Mesendoderm (in vitro differentiated cells): ENCODE measurements at regions not wholly inside any gene's neighbourhood (a gene's known extent, or its start where the extent isn't known, plus 50 kb on each side); places are given as distances from the start of the nearest gene placed in this dataset.

Experiments
- DNase-seq: peaks from one replicate; pipeline ENCODE4 v3.0.0; 2013
- H2AK5ac ChIP-seq: 2 replicates; pipeline ENCODE4 v1.6.1; 2013; ENCODE audit warnings: low read length, inconsistent platforms
- H2BK120ac ChIP-seq: 2 replicates; pipeline ENCODE4 v1.6.1; 2013; ENCODE audit warnings: low read depth, mild to moderate bottlenecking, low read length, moderate library complexity, mixed read lengths
- H2BK15ac ChIP-seq: replicated peaks from 2 replicates; pipeline ENCODE4 v1.6.1; 2013; ENCODE audit warnings: low read depth, mild to moderate bottlenecking, moderate library complexity
- H2BK5ac ChIP-seq: 2 replicates; pipeline ENCODE4 v1.6.1; 2013; ENCODE audit warnings: low read length, inconsistent platforms
- H3K18ac ChIP-seq: 2 replicates; pipeline ENCODE4 v1.6.1; 2013; ENCODE audit warnings: mild to moderate bottlenecking, low read length, mixed read lengths
- H3K23ac ChIP-seq: one replicate; pipeline ENCODE4 v1.6.1; 2013; ENCODE audit warnings: low read length
- H3K27ac ChIP-seq: 2 replicates; pipeline ENCODE4 v1.5.1; 2013; ENCODE audit warnings: low read depth, mild to moderate bottlenecking, inconsistent platforms, low read length, moderate library complexity
- H3K27me3 ChIP-seq: 2 replicates; pipeline ENCODE4 v1.6.1; 2013; ENCODE audit warnings: low read length, control low read depth, mild to moderate bottlenecking, inconsistent platforms; ENCODE audit not compliant: insufficient read depth, poor library complexity
- H3K36me3 ChIP-seq: 2 replicates; pipeline ENCODE4 v1.6.1; 2013; ENCODE audit warnings: low read length, inconsistent platforms; ENCODE audit not compliant: control insufficient read depth, insufficient read depth
- H3K4ac ChIP-seq: one replicate; pipeline ENCODE4 v1.6.1; 2013; ENCODE audit warnings: low read depth, mild to moderate bottlenecking, low read length, moderate library complexity
- H3K4me1 ChIP-seq: 2 replicates; pipeline ENCODE4 v1.6.1; 2013; ENCODE audit warnings: low read depth, low read length, inconsistent platforms; ENCODE audit not compliant: control insufficient read depth
- H3K4me2 ChIP-seq: 2 replicates; pipeline ENCODE4 v1.6.1; 2013; ENCODE audit warnings: low read length
- H3K4me3 ChIP-seq: 2 replicates; pipeline ENCODE4 v1.5.1; 2013; ENCODE audit warnings: mild to moderate bottlenecking, low read length
- H3K56ac ChIP-seq: one replicate; pipeline ENCODE4 v1.6.1; 2013; ENCODE audit warnings: low read length
- H3K79me1 ChIP-seq: 2 replicates; pipeline ENCODE4 v1.6.1; 2013; ENCODE audit warnings: low read length, inconsistent platforms
- H3K79me2 ChIP-seq: 2 replicates; pipeline ENCODE4 v1.6.1; 2013; ENCODE audit warnings: mild to moderate bottlenecking, low read length; ENCODE audit not compliant: control insufficient read depth, insufficient read depth
- H3K9ac ChIP-seq: 2 replicates; pipeline ENCODE4 v1.6.1; 2013; ENCODE audit warnings: low read length, inconsistent platforms
- H4K5ac ChIP-seq: one replicate; pipeline ENCODE4 v1.6.1; 2013; ENCODE audit warnings: low read length
- H4K8ac ChIP-seq: one replicate; pipeline ENCODE4 v1.6.1; 2013; ENCODE audit warnings: low read depth, mild to moderate bottlenecking, control low read depth, low read length, moderate library complexity
- WGBS: extraction: QIAGEN DNeasy Blood & Tissue Kit; methylation state at CpG from one replicate; pipeline ENCODE4 v1.1.7; 2013; ENCODE audit warnings: low lambda C conversion rate, missing lambda C conversion rate; ENCODE audit not compliant: insufficient coverage; ENCODE audit errors: extremely low coverage; 5-methylcytosine and 5-hydroxymethylcytosine counted together

DNA sequence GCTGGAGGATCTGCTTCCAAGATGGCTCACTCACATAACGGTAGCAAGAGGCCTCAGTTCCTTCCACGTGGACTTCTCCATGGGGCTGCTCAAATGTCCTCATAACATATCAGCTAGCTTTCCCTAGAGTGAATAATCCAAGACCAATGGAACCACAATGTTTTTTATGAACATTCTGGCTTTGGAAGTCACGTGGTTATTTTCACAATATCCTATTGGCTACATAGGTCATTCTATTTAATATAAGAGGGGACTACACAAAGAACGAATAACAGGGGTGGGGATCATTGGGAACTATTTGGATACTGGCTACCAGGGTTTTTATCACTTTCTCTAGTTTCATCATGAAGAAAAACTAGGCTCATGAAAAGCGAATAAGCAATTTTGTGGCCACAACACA is 81.4 kb downstream of the ZNF622 start:
- Histone ChIP-seq H3K18ac (no peak overlapping the region), H3K4me1 (no peaks in the 10 kb centered on the region), H2BK120ac (no peak overlapping the region), H3K27me3 (no peaks in the 10 kb centered on the region), H3K79me2 (no peaks in the 10 kb centered on the region), H3K4me2 (no peak overlapping the region), H2AK5ac (no peak overlapping the region), H3K4ac (no peak overlapping the region), H4K8ac (no peak overlapping the region), H3K4me3 (no peak overlapping the region), H3K27ac (no peak overlapping the region), H3K23ac (no peak overlapping the region), H4K5ac (no peak overlapping the region), H3K79me1 (no peaks in the 10 kb centered on the region), H3K36me3 (no peaks in the 10 kb centered on the region), H2BK15ac (no peak overlapping the region), H2BK5ac (no peak overlapping the region), H3K9ac (no peak overlapping the region), H3K56ac (no peak overlapping the region)
- DNase-seq = no peak
- WGBS = no CpG with 5 or more reads among the region's 5 CpGs

- DNase-seq = no peak
- Histone ChIP-seq H3K27me3 (no peaks in the 10 kb centered on the region), H2BK5ac (no peak overlapping the region), H3K4me2 (no peak overlapping the region), H3K79me1 (no peaks in the 10 kb centered on the region), H3K18ac (no peak overlapping the region), H3K23ac (no peak overlapping the region), H3K4ac (no peak overlapping the region), H3K4me3 (no peak overlapping the region), H2BK15ac (no peak overlapping the region), H3K27ac (no peak overlapping the region), H3K9ac (no peak overlapping the region), H3K4me1 (no peaks in the 10 kb centered on the region), H3K79me2 (no peaks in the 10 kb centered on the region), H4K8ac (no peak overlapping the region), H2AK5ac (no peak overlapping the region), H2BK120ac (no peak overlapping the region), H3K36me3 (no peaks in the 10 kb centered on the region), H4K5ac (no peak overlapping the region), H3K56ac (no peak overlapping the region)
- no CpG with 5 or more reads among the region's 2 CpGs for WGBS
Observed at GRCh38 chr5:16383544-16384052, 82.0 kb downstream of the ZNF622 start.

DNA sequence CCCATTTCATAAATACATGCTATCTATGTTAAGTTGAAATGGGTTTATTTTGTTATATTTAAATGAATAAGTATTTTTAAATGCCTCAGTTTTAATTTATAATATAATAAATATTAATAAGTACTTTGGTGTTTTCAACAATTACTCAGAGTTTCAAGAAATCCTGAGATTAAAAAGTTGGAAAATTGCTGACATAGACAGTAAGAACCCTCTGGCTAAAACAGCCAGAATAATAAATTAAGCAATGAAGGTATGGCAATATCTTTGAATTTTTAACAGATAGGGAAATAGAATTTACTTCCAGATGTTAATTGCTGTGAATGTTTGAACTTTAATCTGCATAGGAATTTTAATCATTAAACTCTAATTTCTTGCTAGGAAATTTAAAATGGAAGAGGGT is 83.6 kb downstream of the ZNF622 start:
- H3K4me2 ChIP-seq = no peak overlapping the region
- DNase-seq = no peak
- no peak overlapping the region for H3K4ac ChIP-seq
- no peaks in the 10 kb centered on the region for H3K27me3 ChIP-seq
- no peak overlapping the region for H3K23ac ChIP-seq
- no peak overlapping the region for H4K8ac ChIP-seq
- no peaks in the 10 kb centered on the region for H3K36me3 ChIP-seq
- H2AK5ac ChIP-seq = no peak overlapping the region
- no peak overlapping the region for H3K56ac ChIP-seq
- H2BK5ac ChIP-seq = no peak overlapping the region
- no peak overlapping the region for H2BK120ac ChIP-seq
- no peak overlapping the region for H3K27ac ChIP-seq
- no peak overlapping the region for H3K4me3 ChIP-seq
- no peak overlapping the region for H4K5ac ChIP-seq
- H3K79me2 ChIP-seq = no peaks in the 10 kb centered on the region
- H3K4me1 ChIP-seq = no peaks in the 10 kb centered on the region
- H3K79me1 ChIP-seq = no peaks in the 10 kb centered on the region
- no peak overlapping the region for H2BK15ac ChIP-seq
- H3K9ac ChIP-seq = no peak overlapping the region
- no peak overlapping the region for H3K18ac ChIP-seq

GRCh38 chr5:16378762-16379161 is 86.8 kb downstream of the ZNF622 start:
- Histone ChIP-seq H2AK5ac (no peak overlapping the region), H3K56ac (no peak overlapping the region), H3K27me3 (no peaks in the 10 kb centered on the region), H3K79me2 (no peaks in the 10 kb centered on the region), H2BK5ac (no peak overlapping the region), H3K4me1 (peaks cover 4% of the 10 kb centered on the region), H3K36me3 (no peaks in the 10 kb centered on the region), H2BK120ac (no peak overlapping the region), H4K8ac (no peak overlapping the region), H3K4me2 (no peak overlapping the region), H3K23ac (no peak overlapping the region), H4K5ac (no peak overlapping the region), H3K27ac (no peak overlapping the region), H3K18ac (no peak overlapping the region), H3K4ac (no peak overlapping the region), H3K4me3 (no peak overlapping the region), H3K79me1 (no peaks in the 10 kb centered on the region), H3K9ac (no peak overlapping the region), H2BK15ac (no peak overlapping the region)
- DNase-seq = no peak
- no CpG with 5 or more reads among the region's 3 CpGs for WGBS

GRCh38 chr5:16372493-16372892 is 93.1 kb downstream of the ZNF622 start:
- Histone ChIP-seq H4K5ac (no peak overlapping the region), H3K23ac (no peak overlapping the region), H3K4ac (no peak overlapping the region), H3K4me1 (peaks cover 4% of the 10 kb centered on the region), H2BK120ac (no peak overlapping the region), H3K18ac (no peak overlapping the region), H2BK15ac (no peak overlapping the region), H4K8ac (no peak overlapping the region), H3K4me3 (no peak overlapping the region), H3K9ac (no peak overlapping the region), H3K27ac (no peak overlapping the region), H3K79me1 (no peaks in the 10 kb centered on the region), H3K56ac (no peak overlapping the region), H3K27me3 (no peaks in the 10 kb centered on the region), H2AK5ac (no peak overlapping the region), H3K36me3 (no peaks in the 10 kb centered on the region), H2BK5ac (no peak overlapping the region), H3K4me2 (no peak overlapping the region), H3K79me2 (no peaks in the 10 kb centered on the region)
- no peak for DNase-seq
- no CpG with 5 or more reads among the region's 4 CpGs for WGBS

DNA sequence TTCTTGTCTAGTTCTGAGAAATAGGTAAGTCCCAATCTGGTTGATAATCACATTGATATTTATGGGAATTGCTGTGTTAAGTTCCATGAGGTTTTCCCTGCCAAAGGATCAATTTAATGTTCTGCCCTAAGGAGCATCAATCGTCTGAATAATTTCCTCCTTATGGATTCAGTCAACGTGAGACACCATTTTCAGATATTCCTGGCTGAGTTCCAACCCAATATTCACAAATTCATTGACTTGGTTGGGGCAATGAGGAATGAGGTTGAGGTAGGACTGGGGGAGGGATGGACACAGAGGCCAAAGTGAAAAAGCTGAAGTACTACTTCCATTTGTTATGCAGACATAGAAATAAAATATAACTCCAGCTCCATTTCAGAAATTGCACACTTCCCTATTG is 99.1 kb downstream of the ZNF622 start:
- Histone ChIP-seq H2BK15ac (no peak overlapping the region), H3K4me3 (no peak overlapping the region), H4K5ac (no peak overlapping the region), H3K23ac (no peak overlapping the region), H2BK5ac (no peak overlapping the region), H3K36me3 (no peaks in the 10 kb centered on the region), H3K4ac (no peak overlapping the region), H3K4me2 (no peak overlapping the region), H3K79me1 (no peaks in the 10 kb centered on the region), H2AK5ac (no peak overlapping the region), H3K4me1 (no peaks in the 10 kb centered on the region), H3K9ac (no peak overlapping the region), H3K56ac (no peak overlapping the region), H3K79me2 (no peaks in the 10 kb centered on the region), H3K27ac (no peak overlapping the region), H2BK120ac (no peak overlapping the region), H3K27me3 (no peaks in the 10 kb centered on the region), H4K8ac (no peak overlapping the region), H3K18ac (no peak overlapping the region)
- WGBS = no CpG with 5 or more reads among the region's 2 CpGs
- no peak for DNase-seq
